Left hindlimb (tissue), 1 donor: ENCODE measurements at regions not wholly inside any gene's neighbourhood (a gene's known extent, or its start where the extent isn't known, plus 50 kb on each side); places are given as distances from the start of the nearest gene placed in this dataset.
"Not testable (repeated sequence)": the region's sequence is repeated elsewhere in the genome, so short reads cannot be mapped to it uniquely, and the experiment has no call there.

Experiments used
- DNase-seq: peaks from one replicate; pipeline ENCODE4 v3.0.0-alpha.2; 2018

DNA sequence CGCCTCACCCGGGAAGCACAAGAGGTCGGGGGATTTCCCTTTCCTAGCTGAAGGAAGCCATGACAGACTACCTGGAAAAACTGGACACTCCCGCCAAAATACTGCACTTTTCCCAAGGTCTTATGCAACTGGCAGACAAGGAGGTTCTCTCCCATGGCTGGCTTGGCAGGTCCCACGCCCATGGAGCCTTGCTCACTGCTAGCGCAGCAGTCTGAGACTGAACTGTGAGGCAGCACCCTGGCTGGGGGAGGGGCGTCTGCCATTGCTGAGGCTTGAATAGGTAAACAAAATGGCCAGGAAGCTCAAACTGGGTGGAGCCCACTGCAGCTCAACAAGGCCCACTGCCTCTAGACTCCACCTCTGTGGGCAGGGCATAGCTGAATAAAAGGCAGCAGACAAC, 92.1 kb downstream of the C4BPA start:
- DNase-seq = not testable (repeated sequence)

- DNase-seq = not testable (repeated sequence)
Measured at GRCh38 chr1:207201534-207201933, 97.5 kb downstream of the C4BPA start.

- DNase-seq = no peak
Measured at GRCh38 chr1:207202480-207202879, 98.4 kb downstream of the C4BPA start.

- no peak for DNase-seq
Measured at GRCh38 chr1:207203541-207203940, 99.5 kb downstream of the C4BPA start.

- no peak for DNase-seq
Measured at GRCh38 chr1:207205614-207206061, 101.6 kb downstream of the C4BPA start.

- not testable (repeated sequence) for DNase-seq
Measured at GRCh38 chr1:207208691-207209090, 104.7 kb downstream of the C4BPA start.

GRCh38 chr1:207214453-207214852, 107.0 kb upstream of the CD55 start:
- no peak for DNase-seq

- DNase-seq = no peak
Measured at GRCh38 chr1:207217778-207218511, 103.5 kb upstream of the CD55 start.

DNA sequence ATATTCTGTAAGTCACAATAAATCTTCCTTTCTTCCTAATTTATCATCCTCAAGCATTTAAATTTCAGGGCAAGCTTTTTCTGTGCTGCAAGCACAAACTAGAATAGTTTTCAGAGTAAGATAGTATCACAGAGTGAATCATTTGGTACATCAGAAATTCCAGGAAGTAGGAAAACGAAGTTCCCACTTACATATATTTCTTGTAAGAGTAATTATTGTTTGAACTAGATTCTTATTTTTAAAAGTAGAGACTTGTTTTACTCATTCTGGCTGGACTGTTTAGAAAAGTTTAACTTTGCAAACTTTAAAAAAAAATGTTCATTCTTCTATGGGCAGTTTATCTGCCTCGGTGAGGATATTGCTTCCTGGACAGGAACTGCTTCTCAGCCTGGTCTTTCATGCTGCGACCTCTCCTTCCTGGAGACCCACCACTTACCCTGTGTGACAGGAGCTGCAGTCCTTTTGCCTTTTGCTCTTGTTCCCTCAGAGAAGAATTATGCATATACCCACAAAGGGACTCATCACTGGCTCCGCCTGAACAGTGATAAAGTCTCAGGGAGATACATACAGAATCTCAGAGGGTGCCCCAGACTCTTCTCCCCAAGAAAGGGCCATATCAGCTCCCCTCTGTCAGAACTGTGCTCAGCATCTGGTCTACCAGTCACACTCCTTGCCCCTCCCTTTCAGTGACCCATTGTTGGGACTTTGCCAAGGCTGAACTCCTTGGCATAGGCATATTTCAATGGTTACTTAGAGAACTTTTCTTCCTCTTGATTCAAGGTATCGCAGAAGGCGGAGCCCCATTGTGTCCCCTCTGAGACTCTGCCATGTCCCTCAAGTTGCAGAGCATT, 102.7 kb upstream of the CD55 start:
- DNase-seq = peak; percentile 29

DNA sequence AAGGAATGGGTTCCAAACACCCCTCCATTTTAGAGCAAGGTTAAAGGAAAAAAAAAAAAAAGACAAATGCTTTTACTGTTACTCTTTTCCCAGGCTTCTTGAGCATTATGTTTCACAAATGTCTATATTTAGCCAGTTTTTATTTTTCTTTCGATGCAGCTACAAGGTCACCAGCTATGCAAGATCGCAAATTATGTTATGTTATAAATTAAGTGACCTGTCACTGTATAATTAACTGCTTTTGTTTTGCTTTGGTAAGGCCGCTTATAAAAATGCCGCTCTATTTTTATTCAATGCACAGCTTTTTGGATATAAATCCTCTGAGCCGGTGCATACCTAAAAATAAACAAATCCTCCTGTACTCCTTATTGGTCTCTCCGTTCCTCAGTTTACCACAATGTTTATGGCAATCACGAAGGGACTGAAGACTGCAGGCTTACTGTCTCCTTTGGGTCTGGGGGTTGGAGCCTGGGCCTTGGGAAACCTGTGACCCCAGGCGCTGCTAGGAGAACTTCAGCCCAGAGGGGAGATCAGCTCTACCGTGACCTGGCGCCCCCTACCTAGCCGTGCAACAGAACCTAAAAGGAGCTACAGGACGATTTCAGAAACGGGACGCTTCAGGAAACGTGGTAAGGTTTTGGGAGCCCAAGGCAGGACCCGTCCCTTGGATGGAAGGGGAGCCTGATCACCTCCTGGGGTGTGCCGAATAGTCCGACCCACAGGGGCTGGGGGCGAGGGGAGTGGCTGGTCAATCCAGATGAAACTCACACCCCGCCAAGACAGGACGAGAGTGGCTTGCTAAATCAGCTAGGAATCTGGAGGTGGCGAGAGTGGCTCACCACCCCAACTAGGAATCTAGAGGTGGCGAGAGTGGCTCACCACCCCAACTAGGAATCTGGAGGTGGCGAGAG, 101.2 kb upstream of the CD55 start:
- DNase-seq = no peak

- no peak for DNase-seq
Measured at GRCh38 chr1:207221934-207222351, 99.5 kb upstream of the CD55 start.

DNA sequence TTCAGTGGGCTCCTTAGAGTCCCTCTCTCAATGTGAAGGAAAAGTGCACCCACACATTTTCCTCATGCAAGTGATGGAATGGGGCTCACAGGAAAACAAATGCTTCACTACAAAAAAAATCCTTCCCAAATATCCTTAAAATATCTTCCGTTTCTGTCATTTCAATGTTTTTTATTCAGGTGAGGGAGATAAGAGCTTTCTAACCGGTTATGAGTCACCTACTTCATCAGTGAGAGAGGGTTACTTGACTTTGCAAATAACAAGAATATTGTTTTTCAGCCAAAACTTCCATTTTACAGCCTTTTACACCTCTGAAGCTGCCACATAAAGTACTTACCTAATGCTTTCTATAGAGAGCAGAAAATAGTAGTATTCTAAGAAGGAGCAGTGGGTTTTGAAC, 98.3 kb upstream of the CD55 start:
- DNase-seq = no peak

DNA sequence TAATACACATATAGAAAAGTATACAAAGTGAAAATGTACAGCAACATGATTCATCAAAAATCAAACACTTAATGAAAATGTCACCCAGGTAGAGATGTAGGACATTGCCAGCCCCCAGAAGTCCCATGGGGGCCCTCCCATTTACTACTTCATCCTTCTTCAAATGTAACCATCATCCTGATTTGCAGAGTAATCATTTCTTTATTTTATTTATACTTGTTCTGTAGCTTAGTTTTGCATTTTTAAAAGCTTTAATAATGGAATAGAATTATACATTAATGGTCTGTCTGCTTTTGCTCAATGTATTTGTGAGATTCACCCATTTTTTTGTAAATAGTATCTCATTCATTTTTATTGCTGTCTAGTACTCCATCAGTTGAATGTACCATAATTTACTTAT, 96.8 kb upstream of the CD55 start:
- no peak for DNase-seq

DNA sequence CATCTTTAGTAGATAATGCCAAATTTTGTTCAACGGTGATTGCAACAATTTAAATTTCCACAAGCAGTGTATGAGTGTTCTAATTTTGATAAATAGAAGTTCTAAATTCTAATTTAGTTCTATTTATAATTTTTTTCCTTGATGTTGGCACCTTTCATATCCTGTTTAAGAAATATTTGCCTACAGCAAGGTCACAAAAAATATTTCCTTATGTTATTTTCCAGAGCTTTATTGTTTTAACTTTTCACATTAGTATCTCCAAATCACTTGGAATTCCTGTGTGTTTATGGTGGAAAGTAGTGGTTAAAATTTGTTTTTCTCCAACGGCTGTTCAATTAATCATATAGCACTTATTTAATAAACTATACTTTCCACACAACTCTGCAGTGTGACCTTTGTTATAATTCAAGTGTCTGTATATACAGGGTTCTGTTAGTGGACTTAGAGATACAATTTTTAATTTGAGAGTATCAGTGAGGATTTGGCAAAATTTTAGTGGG, 94.3 kb upstream of the CD55 start:
- DNase-seq = no peak

DNA sequence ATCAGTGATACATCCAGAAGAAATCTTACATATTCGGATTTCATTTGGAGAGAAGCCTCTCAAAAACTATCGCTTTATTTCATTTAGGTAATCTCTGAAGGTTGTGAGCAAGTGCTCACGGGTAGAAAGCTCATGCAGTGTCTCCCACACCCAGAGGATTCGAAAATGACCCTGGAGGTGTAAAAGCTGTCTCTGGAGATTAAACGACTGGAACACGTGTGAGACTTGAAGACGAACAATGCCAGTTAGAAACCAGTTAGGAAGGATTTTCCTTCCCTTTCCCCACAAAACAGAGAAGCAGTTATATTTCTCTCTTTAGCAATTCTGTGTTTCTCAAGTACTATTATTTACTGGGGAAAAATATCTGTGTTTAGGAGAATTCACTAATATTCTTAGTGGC, 92.5 kb upstream of the CD55 start:
- DNase-seq = no peak

- no peak for DNase-seq
Measured at GRCh38 chr1:207230441-207230840, 91.0 kb upstream of the CD55 start.

DNA sequence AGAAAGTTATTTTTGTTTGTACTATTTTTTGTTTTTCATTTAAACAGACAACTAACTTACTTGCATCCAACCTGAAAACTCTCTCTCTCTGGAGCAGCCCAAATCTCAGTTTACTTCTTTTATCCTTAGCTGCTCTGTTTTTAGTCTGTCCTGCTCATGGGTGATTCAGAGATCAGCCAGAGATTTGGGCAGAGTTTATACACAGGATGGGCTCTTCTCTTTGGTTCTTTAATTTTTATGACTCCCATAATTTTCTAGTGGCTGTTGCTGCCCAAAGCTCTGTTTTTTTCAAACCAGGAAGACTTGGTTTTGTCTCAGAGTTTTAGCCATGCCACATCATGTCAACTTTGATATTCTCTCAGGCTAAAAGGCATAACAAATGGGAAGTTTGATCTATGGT, 86.8 kb upstream of the CD55 start:
- DNase-seq = no peak

DNA sequence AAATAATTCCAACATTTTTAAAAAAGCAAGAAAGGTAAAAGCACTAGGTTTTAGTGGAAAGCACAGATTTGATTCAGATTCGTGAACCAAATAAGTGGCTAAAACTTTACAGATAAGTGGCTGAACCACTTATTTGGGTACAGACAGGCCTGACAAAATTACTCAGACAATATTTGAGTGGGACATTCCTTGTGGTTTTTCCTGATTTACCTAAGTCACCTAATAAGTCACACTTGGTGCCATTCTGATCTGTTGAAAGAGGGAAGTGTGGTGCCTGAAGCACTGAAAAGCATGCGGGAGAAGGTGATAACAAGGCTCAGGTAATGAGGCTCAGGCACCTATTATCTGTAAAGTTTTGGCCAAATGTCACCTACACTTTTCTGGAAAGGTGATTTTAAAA, 81.6 kb upstream of the CD55 start:
- DNase-seq = no peak

GRCh38 chr1:207240325-207241101, 81.0 kb upstream of the CD55 start:
- no peak for DNase-seq

DNA sequence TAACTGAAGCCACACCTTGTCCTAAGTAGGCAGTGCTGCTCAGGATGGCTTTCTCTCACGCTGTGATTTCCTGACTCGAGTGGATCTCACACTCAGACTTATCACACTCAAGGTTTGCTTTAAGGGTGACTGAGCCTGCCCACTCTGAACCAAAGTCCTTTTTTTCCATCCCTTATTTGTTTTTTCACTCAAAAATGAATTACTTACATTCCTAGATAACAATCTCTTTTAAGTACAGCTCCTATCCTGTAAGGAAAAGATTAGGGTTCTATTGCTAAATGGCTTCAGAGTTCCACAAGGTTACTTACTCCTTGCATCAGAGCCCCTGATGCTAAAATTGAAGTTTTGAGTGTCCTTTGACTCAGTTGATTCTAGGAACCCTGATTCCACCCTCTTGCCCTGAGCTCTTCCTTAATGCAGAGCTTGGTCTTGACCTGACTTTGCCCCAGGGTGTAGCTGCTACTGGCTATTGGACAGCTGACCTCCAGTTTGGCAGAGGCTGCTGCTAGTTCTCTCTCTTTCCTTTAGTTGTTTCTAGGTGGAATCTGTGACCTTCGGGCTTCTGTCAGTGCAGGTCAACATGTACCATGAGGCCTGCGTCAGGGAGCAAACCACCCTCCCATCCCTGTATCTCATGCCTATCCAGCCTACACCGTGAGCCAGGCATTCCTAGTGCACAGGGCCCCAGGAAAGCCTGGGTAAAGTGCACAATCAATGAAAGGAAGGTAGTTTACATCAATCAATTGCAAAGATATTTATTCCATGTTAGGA, 80.1 kb upstream of the CD55 start:
- DNase-seq = no peak
